GM18511 (cell line): ENCODE measurements at regions not wholly inside any gene's neighbourhood (a gene's known extent, or its start where the extent isn't known, plus 50 kb on each side); places are given as distances from the start of the nearest gene placed in this dataset.
"Not testable (repeated sequence)": the region's sequence is repeated elsewhere in the genome, so short reads cannot be mapped to it uniquely, and the experiment has no call there.

Experiments
- ATAC-seq: cut with Tn5 transposase; IDR thresholded peaks from one replicate; pipeline ENCODE4 v1.9.1; 2021; ENCODE audit warnings: mild to moderate bottlenecking, moderate library complexity; ENCODE audit not compliant: unreplicated experiment

DNA sequence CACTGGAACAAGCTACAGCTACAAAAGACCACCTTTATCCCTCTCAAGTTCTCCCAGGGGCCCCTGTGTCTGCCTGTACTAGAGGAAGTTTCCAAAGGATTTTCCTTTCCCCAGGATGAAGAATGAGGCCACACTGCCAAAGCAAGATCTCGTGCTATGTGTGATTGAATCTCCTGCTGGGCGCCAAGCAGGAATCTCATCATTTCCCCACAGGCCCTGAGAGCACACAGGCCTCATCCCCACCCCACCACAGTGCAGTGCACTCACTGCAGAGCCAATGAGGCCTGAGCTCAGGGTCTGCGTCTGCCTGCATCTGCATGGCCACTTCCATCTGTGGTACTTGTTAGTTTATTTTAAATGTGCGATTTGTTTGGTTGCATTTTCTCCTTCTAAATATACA, 387.4 kb upstream of the ASIC2 start:
- no peak for ATAC-seq

DNA sequence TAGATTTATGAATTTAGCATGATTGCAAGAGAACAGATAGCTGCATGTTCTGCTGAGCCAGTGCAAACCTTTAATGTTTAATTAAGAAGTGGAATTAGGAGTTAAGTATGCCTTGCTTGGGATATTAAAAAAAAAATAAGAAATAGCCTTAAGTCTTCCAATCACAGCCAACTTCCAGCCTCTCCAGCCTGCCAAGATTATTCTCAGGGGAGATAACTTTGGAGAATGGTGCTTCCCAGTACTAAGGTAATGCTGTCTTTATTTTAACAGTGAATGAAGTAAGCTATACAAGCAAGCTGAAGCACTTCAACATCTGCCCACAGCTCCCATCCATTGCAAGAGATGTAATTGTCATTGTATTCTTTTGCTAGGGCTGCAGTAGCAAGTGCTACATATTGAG, 389.5 kb upstream of the ASIC2 start:
- no peak for ATAC-seq

DNA sequence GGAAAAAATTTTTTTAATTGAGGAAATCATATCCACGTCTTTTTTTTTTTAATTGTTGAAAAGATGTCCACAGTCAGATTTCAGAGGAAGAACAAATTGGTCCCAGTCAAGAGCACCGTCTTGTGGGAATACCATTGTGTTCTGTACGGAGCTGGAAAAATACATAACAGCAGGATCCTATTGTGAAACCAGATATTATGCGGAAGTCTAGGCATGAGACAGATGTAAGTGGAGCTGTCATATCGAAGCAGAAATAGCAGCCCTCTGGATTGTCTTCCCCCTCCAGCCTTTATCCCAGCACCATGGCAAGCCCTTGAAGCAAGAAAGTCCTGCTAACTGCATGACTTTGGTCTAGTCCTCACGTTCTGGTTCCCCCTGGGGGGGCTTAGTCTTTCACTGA, 391.6 kb upstream of the ASIC2 start:
- no peak for ATAC-seq

DNA sequence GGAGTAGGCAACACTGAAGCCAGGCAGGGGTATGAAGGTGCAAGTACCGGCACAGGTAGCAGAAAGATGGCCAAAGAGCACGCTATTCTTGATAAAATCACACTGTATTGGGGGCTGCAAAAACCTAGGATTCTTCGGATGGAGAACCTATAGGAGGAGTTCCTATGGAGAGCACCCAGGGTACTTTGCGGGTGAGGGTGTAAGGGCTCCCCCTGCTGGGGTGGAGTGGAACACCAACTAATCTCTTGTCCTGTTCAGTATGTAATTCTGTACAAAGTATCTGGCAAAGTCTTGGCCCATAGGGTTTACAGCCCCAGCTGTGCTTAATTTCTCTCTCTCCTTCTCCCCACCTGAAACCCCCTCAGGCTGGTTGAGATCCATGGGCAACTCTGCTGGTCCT, 393.1 kb upstream of the ASIC2 start:
- no peak for ATAC-seq

DNA sequence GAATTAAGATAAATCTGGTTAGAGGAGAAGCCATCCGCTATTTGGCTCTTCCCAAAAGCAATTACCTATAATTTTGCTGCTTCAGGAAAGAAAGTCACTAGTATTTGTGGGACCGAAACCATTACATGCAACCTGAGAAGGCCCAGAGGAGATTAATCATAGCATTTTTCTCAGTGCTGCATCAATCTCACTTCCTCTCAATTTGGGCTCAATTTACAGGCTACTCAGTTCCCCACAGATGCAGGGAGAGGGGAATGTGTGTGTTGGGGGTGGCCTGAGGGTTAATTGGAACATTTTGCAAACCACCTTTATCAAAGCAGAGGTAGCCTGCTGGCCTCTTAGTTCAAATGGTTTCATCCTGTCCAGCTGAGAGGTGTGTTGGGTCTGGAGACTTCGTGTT, 394.7 kb upstream of the ASIC2 start:
- no peak for ATAC-seq

DNA sequence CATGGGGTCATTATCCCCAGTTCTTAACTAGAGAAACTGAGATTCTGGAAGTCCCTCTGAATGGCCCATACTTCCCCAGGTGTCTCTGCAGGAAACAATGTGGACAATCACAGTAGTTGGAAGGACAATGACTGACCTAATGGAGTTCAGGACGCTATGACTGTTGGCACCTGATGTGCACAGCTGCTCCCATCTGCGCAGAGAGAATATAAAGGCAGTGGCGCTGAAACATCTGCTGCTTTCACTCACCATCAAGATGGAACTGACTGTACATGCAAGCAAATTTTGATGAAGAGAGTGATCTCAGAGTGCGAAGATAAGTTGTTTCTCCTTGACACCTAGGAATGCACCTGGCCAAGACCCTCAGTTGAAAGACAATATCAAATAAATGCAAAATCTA, 395.7 kb upstream of the ASIC2 start:
- no peak for ATAC-seq

DNA sequence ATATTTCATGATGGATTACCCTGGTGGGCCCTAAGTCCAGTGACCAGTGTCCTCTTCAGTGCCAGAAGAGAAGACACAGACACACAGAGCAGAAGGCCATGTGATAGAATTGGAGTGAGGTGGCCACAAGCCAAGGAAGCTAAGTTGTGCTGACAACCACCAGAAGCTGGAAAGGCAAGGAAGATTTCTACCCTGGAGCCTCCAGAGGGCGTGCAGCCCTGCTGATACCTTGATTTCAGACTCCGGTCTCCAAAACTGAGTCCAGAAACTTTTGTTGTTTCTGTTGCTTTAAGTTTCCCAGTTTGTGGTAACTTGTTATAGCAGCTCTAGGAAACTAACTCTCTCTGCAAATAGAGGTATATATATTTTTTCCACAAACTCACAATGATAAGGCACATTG, 396.6 kb upstream of the ASIC2 start:
- ATAC-seq, result no peak

DNA sequence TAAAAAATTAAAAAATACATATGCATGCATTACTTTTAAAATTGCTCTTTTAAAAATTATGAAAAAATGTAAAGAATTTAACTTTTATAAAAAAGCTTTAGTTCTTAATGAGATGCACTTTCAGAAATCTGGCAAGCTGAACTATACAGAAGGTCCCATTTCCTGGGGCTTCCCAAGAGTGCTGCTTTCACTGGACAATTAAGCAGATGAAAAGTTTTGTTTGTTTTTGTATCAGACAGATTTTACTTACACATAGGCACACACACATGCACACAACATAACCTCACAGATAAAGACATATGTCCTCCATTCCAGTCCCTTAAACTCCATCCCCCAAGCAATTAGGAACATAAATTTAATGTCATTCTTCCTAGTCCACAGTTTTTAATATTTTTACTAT, 402.3 kb upstream of the ASIC2 start:
- ATAC-seq, result no peak

DNA sequence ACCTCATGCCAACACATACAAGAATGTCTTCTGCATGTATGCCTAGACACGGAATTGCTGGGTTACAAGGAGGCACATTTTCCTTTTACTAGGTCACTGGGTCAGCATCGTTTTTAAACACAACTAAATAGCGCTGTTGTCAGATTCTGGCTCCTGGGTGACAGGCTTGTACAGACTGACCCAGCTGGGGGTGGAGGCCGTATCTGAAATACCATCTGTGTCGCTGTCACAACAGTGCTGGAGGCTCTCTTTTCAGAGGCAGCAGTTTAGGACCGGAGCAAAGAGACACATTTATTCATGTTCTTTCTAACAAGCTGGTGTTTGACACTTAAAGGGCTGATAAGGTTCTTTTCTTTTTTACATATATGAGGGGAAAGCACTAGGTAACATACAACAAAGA, 403.0 kb upstream of the ASIC2 start:
- no peak for ATAC-seq

DNA sequence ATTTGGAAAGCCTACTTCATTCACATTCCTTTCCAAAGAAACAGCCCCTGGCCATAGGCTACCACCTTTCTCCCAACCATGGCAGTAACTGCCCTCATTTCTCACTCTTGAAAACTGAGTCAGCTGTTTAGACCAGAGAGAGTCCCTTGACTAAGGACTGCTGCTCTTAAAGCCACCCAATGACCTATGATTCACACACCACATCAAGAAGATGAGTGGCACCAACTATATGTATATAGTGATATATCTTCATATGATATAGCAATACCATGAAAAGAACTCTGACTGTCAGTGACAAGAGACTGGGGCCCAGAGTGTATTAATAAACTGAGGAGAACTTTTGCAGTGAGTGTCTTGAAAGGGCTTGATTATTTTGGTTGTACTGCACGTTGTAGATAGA, 404.5 kb upstream of the ASIC2 start:
- no peak for ATAC-seq

DNA sequence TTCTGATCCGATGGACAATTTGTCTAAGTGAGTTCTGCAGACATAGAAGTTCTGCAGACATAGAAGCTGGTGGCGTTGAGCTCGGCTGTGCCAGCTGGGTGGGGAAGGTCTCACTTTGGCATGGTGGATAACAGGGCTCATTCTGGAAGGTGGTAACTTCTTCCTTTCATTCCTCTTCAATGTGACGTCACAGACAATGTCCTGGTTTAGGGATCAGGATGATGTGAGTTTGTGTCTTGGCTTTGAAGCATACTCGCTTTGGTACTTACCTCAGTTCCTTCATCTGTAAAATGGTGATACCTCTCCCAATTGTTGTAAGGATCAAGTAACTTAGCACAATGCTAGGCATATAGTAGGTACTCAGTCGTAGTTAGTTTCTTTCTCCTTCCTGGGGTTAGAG, 408.8 kb upstream of the ASIC2 start:
- no peak for ATAC-seq

DNA sequence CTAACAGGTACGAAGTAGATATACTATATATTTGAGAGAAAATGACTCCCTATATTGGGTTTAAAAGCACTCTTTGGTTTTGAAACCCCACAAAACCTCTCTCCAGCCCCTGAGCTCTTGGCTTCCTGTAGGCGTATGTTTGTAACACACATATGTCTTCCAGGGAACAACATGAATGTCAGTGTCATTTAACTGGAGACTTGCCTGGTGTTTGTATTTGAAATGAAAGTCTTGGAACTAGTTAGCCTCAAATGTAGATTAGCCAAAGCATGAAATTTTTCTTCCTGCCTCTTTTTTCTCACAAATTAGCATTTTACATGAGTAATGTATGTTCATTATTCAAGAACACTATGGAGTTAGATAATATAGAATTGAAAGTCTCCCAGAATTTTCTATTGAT, 411.8 kb upstream of the ASIC2 start:
- ATAC-seq, result no peak

DNA sequence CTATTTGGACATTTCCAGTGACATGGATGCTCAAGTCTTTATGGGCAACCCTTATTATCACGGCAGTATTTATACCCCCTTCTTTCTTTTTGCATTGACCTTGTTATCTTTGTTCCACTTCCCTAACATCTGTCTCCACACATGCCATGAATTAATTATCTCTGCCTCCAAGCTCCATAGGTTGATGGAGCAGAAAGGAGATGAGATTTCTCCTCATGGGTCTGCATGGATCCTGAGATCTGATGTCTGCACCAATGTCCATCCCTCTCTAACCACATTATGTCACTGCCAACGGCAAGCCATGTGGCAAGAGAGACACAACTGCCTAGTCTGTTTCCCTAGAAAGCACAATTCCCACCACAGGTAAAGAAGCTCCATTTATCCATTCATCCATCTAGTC, 416.8 kb upstream of the ASIC2 start:
- no peak for ATAC-seq

DNA sequence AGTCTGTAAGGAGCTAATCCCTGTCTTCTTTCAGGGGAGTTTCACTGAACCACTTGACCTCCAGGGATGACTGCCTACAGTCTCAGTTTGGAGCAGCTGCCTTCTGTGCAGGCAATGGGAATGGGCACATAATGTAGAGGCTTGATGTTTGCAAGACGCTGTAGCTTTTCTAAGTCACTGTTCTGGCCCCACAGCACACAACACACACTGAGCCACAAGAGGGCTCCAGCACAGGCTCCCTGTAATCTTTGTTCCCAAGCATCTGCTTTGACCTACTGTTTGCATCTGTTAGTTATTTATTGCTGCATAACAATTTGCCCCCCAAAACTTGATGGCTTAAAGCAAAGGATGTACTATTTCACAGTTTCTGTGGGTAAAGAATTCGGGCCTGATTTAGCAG, 419.0 kb upstream of the ASIC2 start:
- no peak for ATAC-seq

DNA sequence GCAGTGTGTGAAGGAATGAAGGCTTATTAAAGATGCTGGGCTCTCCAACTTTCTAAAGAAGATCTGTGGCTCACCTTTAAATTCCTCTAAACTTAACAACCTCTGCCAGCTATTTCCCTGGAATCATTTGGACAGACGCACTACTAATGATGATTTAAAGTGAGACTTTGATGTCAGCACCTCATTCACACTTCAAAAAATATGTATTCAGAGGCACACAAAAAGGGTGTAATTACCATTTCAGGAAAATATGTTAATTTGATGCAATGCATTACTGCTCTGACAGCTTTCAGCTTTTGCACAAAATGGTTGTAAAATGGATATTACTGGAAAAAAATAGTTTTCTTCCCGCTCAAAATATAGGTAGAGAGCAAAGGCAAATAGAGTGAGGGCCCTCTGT, 423.9 kb upstream of the ASIC2 start:
- ATAC-seq, result no peak

DNA sequence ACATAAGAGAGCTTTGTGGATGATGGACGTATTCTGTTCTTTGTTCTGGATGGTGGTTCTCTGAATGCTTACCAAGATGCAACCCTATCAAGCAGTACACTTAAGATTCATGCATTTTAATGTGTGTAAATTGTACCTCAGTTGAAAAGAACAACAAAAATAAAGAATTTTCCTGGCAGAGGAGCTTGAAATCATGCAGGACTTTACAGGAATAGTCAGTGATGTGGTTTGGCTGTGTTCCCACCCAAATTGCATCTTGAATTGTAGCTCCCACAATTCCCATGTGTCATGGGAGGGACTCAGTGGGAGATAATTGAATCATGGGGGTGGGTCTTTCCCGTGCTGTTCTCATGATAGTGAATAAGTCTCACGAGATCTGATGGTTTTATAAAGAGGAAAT, 430.6 kb upstream of the ASIC2 start:
- not testable (repeated sequence) for ATAC-seq

DNA sequence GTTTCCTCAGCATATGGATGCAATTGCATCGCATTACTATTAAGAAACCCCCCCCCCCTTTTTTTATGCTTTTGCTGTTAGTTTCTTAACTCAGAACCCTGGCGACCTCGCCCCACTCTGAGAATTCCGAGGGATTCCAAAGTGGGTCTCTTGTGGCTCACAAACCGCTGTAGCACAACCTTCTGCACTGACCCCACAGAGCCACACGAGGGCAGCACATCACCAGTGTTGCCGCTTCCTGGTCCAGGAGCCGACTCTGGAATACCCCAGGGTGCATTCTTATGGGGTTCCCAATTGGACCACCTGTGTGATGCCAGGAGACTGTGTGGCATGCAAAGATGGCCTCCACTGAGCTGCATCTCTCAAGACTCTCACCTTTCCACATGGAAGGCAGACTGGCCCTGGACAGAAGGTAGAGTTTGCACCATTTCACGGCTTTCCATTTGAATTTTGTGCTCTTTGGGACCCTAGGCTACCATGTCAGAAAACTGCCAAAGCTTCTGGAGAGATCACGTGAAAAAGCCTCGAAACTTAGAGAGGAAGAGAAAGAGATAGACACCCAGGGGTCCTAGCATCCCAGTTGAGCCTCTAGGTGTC, 432.7 kb upstream of the ASIC2 start:
- ATAC-seq, result no peak

DNA sequence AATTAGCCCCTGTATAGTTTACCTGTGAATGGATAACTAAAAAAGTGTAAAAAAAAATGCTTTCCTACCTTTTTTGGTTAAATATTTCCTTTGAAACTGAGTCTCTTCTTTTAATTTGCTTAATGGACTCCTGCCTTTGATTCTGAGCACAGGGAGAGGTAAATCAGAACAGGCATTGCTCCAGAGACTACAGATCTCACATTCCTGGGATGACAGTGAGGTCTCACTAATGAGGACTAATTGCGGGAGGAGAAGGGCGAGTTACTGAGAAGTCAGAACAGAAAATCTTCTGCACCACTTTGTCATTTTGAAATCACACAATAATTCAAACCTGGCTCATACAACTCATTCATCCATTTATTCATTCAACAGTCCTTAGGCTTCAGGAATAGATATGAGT, 437.0 kb upstream of the ASIC2 start:
- no peak for ATAC-seq

DNA sequence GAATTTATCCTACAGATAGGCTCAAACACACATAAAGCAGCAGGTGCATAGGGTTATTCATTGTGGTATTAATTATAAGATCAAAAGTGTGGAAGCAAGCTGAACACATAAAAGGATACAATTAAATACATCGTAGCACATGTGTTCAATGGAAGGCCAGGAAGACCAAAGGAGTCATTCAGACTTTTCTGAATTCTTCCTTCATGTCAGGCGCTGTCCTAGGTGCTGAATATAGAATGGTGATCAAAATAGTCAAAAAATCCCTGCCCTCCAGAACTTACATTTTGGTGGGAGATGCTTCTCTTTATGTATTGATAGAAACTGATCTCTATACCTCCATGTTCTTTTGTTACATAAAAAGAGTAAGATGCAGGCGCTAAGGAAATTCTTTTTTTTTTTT, 439.0 kb upstream of the ASIC2 start:
- no peak for ATAC-seq

DNA sequence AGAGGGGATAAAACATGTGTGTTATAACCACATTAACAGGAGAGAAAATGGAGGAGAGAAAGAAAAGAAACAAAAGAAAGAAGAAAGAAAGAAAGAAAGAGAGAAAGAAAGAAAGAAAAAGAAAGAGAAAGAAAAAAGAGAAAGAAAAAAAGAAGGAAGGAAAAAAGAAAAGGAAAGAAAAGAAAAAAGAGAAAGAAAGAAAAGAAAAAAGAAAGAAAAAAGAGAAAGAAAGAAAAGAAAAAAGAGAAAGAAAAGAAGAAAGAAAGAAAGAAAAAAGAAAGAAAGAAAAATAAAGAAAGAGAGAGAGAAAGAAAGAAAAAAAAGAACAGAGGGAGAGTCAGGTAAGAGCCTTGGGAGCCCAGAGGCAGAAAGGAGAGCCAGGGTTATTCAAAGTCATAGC, 446.6 kb upstream of the ASIC2 start:
- no peak for ATAC-seq

DNA sequence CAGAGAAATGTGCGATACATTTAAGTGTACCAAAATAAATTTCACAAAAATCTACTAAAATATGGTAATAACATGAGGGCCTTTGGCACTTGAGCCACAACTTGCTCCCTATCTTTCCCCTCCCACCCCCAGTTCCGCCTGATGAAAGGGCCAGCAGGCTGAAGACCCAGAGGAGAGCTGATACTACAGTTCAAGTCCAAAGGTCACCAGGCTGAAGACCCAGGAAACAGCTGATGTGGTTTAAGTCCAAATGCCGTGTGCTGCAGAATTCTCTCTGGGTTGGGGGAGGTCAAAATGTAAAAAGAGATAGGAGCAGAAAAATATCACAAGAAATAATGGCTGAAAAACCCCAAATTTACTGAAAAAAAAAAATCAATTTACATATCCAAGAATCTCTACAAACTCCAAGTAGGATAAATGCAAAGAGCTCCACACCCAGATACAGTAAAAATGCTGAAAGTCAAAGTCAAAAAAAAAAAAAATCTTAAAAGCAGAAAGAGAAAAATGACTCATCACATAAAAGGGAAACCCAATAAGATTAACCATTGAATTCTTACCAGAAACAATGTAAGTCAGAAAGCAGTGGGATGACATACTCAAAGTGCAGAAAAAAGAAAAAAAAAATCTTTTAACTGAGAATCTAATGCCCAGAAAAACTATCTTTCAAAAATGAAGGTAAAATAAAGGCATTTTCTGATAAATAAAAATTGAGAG, 452.1 kb upstream of the ASIC2 start:
- ATAC-seq, result no peak

DNA sequence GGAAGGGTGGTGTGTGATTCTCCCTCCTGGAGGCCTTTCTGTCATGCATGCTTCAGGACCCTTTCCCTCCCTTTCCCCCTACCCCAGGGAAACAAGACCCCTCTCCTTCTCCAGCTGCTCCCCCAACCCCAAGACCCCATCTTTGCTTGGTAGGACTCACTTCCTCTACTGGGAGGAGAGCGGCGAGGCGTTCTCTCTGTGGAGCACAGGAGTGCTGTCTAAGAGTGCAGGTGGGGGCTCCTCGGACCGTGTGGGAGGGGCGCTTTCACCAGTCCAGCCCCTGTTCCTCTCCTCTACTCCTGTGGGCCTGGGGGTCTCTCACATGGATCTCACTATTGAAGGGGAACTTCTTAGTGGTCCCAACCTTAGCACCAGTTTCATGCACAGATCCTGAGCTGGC, 456.1 kb upstream of the ASIC2 start:
- ATAC-seq, result no peak
